Activated naive CD8-positive, alpha-beta T cell treated with anti-CD3 and anti-CD28 coated beads for 36 hours (primary cell): ENCODE measurements at regions not wholly inside any gene's neighbourhood (a gene's known extent, or its start where the extent isn't known, plus 50 kb on each side); places are given as distances from the start of the nearest gene placed in this dataset.

Experiments used
- DNase-seq: peaks from one replicate; pipeline ENCODE4 v3.0.0; 2021
- H3K27ac Mint-ChIP-seq: one replicate; pipeline ENCODE4 v1.8.0; 2022; ENCODE audit warnings: mild to moderate bottlenecking, moderate library complexity, mixed read lengths
- H3K27me3 Mint-ChIP-seq: one replicate; pipeline ENCODE4 v1.8.0; 2022; ENCODE audit warnings: mild to moderate bottlenecking, mixed read lengths
- H3K36me3 Mint-ChIP-seq: one replicate; pipeline ENCODE4 v1.8.0; 2021; ENCODE audit warnings: mild to moderate bottlenecking, mixed read lengths
- H3K4me1 Mint-ChIP-seq: one replicate; pipeline ENCODE4 v1.8.0; 2021; ENCODE audit warnings: mixed read lengths
- H3K4me3 Mint-ChIP-seq: one replicate; pipeline ENCODE4 v1.8.0; 2022; ENCODE audit warnings: mild to moderate bottlenecking, moderate library complexity, mixed read lengths
- H3K9me3 Mint-ChIP-seq: one replicate; pipeline ENCODE4 v1.8.0; 2022; ENCODE audit warnings: mixed read lengths

DNA sequence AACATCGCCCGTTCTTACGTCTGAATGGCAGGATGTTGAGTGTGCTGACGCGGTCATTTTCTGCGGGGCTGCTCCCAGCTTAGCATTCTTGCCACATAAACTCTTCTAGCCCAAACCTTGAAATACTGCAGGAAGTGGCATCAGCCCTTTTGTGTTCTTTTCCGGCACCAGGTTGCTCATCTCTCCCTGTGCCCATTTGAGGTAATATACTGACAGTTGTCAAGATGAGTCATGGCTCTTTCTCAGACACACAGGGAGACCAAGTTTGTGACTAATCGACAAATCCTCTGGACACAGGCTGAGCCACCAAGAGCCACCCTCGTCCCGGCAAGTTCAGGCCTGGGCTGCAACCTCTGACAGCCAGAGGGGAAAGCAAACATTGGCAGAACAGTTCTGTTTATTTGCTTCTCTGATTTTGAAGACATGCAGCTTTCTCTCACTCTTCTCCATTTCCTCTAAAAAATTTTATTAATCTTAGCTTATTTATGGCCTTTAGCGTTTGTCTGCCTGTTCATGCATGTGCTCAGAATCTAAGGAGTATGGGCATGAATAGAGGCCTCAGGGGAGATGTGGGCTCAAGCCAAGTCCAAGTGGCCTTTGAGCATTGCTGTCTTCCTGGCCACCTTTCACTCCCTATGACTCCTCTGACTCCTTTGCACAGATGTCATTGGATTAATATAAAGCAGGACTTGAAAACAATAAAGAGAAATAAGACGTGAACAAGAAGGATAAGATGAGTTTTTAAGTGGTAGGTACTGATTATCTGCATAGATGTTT, 328.2 kb upstream of the JAG1 start:
- Mint-ChIP-seq H3K4me1 (no peaks in the 10 kb centered on the region), H3K27ac (no peak overlapping the region), H3K27me3 (peaks cover 3% of the 10 kb centered on the region), H3K4me3 (no peak overlapping the region), H3K36me3 (no peaks in the 10 kb centered on the region), H3K9me3 (peaks cover 2% of the 10 kb centered on the region)
- no peak for DNase-seq

DNA sequence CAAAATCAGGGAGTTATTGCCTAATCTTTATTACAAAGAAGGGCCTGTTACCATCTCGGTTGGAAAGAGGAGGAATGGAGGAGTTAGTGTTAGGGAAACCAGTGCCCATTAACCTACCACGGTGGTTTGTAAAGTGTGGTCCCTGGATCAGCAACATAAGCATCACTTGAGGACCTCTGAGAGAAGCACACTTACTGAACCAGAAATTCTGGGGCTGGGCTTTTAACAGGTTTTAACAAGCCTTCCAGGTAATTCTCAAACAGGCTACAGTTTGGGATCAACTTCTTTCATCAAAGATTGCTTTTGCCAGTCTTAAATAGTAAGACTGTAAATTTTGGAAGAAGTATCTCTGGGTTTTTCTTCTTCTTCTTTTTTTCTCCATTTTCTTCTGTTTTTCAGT, 329.5 kb upstream of the JAG1 start:
- H3K4me3 Mint-ChIP-seq: no peak overlapping the region
- H3K27ac Mint-ChIP-seq: no peak overlapping the region

DNA sequence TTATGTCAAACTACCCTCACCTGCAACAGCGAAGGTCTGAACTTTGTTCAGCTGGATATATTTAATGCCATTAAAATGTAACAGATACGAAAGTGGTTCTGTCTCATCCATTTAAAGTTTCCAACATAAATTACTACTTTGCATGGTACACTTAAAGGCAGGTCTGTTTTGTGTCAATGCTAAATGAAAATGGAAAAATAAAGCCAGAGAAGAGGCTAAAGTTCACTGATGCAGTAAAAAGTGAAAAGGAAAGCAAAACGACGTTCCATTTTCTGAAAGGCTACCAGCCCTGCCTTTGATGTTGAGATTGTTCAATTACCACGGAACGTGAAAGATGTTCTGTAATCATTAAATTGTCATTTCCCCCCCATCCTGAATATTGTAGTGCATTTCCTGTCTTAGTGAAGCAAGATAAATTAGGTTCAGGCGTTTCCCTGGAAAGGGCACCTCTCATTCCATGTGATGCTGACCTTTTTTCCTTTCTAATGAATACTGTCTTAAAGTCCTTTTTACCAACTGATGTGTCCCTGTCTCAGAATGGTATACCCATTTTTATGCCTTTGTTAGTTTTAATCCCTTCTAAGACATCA, 334.7 kb upstream of the JAG1 start:
- Mint-ChIP-seq H3K27me3 (peaks cover 3% of the 10 kb centered on the region), H3K36me3 (no peaks in the 10 kb centered on the region), H3K4me1 (no peaks in the 10 kb centered on the region), H3K4me3 (no peak overlapping the region), H3K27ac (no peak overlapping the region), H3K9me3 (peaks cover 4% of the 10 kb centered on the region)
- no peak for DNase-seq

More for the DNA sequence above, 329.5 kb upstream of the JAG1 start:
- no peaks in the 10 kb centered on the region for H3K4me1 Mint-ChIP-seq
- H3K27me3 Mint-ChIP-seq: peaks cover 3% of the 10 kb centered on the region
- DNase-seq: no peak
- no peaks in the 10 kb centered on the region for H3K36me3 Mint-ChIP-seq
- peaks cover 2% of the 10 kb centered on the region for H3K9me3 Mint-ChIP-seq

DNA sequence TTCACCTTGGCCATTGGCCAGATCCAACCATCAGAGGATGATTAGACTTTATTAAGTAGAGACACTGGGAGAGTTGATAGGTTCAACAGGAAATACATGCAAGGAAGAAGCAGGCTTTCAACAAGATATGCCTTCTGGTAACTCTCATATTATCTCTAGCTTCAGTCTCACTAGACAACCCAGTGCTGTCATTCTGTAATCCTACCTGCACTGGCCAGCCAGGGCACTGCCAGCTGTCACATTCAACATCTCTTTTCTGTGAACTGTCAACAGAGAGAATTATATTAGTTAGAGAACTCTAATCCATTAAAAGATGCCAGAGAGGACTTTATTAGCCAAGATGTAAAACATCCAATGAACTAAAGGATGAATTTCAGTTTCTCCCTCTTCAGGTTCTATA, 337.9 kb upstream of the JAG1 start:
- Mint-ChIP-seq H3K27me3 (no peaks in the 10 kb centered on the region), H3K4me1 (no peaks in the 10 kb centered on the region), H3K9me3 (peaks cover 2% of the 10 kb centered on the region), H3K36me3 (no peaks in the 10 kb centered on the region), H3K27ac (no peak overlapping the region), H3K4me3 (no peak overlapping the region)
- no peak for DNase-seq

DNA sequence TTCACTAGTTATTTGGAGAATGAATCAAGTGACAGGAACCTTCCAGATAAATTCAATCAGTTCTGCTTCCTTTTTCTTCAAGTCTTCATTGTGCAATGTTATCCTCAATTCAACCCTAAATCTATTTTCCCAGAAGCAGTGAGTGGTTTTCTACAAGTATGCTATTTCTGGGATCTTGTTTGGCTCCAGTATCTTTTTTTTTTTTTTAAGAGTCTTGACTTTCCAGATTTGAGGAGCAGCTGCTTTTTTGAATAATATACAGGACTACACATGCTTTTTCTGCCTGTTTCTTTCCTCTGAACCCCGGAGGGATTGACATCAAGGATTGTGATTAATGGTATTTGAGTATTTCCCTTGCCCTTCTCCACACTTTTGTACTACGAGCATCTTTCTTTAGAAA, 339.2 kb upstream of the JAG1 start:
- Mint-ChIP-seq H3K27me3 (no peaks in the 10 kb centered on the region), H3K27ac (no peak overlapping the region), H3K36me3 (no peaks in the 10 kb centered on the region), H3K4me1 (no peaks in the 10 kb centered on the region), H3K4me3 (no peak overlapping the region), H3K9me3 (peaks cover 2% of the 10 kb centered on the region)
- no peak for DNase-seq

DNA sequence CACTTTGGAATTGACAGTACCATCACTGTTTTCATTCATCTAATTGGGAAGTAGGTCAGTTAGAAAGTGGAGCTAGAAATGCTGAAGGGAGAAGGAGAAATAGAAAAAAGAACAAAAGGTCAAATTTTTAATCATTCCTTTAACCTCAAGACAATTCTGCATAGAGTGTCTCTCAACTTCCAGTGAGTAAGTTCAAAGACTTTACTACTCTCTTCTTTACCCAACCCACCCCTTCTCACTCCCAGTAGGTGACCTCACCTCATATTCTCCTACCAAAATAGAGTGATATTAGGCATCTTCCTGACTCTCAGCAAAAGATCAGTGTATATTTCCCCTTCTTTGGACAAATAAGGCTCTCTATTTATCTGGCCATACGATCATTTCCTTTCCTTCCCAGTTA, 340.0 kb upstream of the JAG1 start:
- Mint-ChIP-seq H3K4me1 (no peaks in the 10 kb centered on the region), H3K27me3 (no peaks in the 10 kb centered on the region), H3K9me3 (peaks cover under 1% of the 10 kb centered on the region), H3K36me3 (no peaks in the 10 kb centered on the region), H3K4me3 (no peak overlapping the region), H3K27ac (no peak overlapping the region)
- no peak for DNase-seq

- Mint-ChIP-seq H3K4me3 (no peak overlapping the region), H3K9me3 (no peaks in the 10 kb centered on the region)
Measured at GRCh38 chr20:11015440-11015839, 341.6 kb upstream of the JAG1 start.

DNA sequence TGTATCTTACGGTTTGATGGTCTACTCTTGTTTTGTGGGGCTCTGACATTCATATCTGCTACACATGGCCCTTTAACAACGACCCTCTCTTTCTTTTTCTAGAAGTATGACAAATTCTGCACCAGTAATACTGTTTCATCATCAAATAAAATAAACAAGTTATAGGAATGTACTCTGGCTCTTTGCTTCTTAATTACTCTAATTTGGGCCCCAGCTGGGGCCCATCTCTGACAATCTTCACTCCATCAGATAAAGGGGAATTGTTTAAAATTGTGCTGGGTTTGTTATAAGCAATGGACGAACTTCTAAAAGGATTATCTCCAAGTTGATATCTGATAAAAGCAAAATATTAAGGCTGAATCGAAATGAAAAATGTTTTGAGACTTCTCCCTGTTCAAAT, 343.6 kb upstream of the JAG1 start:
- no peak overlapping the region for H3K4me3 Mint-ChIP-seq
- H3K36me3 Mint-ChIP-seq: no peaks in the 10 kb centered on the region
- H3K4me1 Mint-ChIP-seq: no peaks in the 10 kb centered on the region
- no peak overlapping the region for H3K27ac Mint-ChIP-seq
- no peaks in the 10 kb centered on the region for H3K27me3 Mint-ChIP-seq
- DNase-seq: no peak
- no peaks in the 10 kb centered on the region for H3K9me3 Mint-ChIP-seq

More at GRCh38 chr20:11015440-11015839, 341.6 kb upstream of the JAG1 start:
- no peaks in the 10 kb centered on the region for H3K27me3 Mint-ChIP-seq
- H3K4me1 Mint-ChIP-seq: no peaks in the 10 kb centered on the region
- DNase-seq: no peak
- H3K27ac Mint-ChIP-seq: no peak overlapping the region
- no peaks in the 10 kb centered on the region for H3K36me3 Mint-ChIP-seq

DNA sequence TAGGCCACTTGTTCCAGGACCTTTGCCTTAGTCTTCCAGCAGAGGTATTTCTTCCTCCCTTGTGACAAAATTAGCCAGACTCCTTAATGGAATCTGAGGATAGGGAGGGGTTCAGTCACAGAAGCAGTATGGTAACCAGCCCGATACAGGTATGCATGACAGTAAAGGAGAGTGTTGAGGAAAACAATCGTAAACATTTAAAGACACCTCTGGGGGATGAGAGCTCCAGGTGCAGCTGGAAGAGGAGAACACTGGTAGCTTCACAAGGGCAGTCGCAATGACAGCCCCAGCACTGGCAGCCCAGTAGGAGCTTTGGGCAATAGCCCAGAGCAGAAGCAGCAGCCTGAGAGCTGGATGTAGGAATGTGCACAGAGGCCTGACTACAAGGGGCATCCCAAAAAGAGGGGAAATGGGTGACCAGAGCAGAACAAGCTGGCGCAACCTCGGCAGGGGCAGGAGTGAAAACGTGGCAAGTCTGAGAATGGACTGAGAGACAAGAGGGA, 344.9 kb upstream of the JAG1 start:
- H3K36me3 Mint-ChIP-seq: no peaks in the 10 kb centered on the region
- DNase-seq: no peak
- H3K9me3 Mint-ChIP-seq: peaks cover 2% of the 10 kb centered on the region
- no peak overlapping the region for H3K4me3 Mint-ChIP-seq
- no peaks in the 10 kb centered on the region for H3K4me1 Mint-ChIP-seq
- H3K27ac Mint-ChIP-seq: no peak overlapping the region
- H3K27me3 Mint-ChIP-seq: no peaks in the 10 kb centered on the region

GRCh38 chr20:11020712-11021111, 346.9 kb upstream of the JAG1 start:
- H3K27me3 Mint-ChIP-seq: no peaks in the 10 kb centered on the region
- H3K36me3 Mint-ChIP-seq: no peaks in the 10 kb centered on the region
- no peak for DNase-seq
- no peaks in the 10 kb centered on the region for H3K4me1 Mint-ChIP-seq
- no peak overlapping the region for H3K4me3 Mint-ChIP-seq
- peaks cover 2% of the 10 kb centered on the region for H3K9me3 Mint-ChIP-seq
- H3K27ac Mint-ChIP-seq: no peak overlapping the region

- H3K4me1 Mint-ChIP-seq: no peaks in the 10 kb centered on the region
- no peak overlapping the region for H3K27ac Mint-ChIP-seq
- no peaks in the 10 kb centered on the region for H3K36me3 Mint-ChIP-seq
- no peaks in the 10 kb centered on the region for H3K27me3 Mint-ChIP-seq
- DNase-seq: no peak
- peaks cover 2% of the 10 kb centered on the region for H3K9me3 Mint-ChIP-seq
- no peak overlapping the region for H3K4me3 Mint-ChIP-seq
Measured at GRCh38 chr20:11027224-11027623, 353.4 kb upstream of the JAG1 start.

- DNase-seq: no peak
- no peak overlapping the region for H3K4me3 Mint-ChIP-seq
- peaks cover 1% of the 10 kb centered on the region for H3K36me3 Mint-ChIP-seq
- no peaks in the 10 kb centered on the region for H3K27me3 Mint-ChIP-seq
- no peaks in the 10 kb centered on the region for H3K9me3 Mint-ChIP-seq
- H3K4me1 Mint-ChIP-seq: no peaks in the 10 kb centered on the region
- H3K27ac Mint-ChIP-seq: no peak overlapping the region
Measured at GRCh38 chr20:11030351-11030750, 356.6 kb upstream of the JAG1 start.

DNA sequence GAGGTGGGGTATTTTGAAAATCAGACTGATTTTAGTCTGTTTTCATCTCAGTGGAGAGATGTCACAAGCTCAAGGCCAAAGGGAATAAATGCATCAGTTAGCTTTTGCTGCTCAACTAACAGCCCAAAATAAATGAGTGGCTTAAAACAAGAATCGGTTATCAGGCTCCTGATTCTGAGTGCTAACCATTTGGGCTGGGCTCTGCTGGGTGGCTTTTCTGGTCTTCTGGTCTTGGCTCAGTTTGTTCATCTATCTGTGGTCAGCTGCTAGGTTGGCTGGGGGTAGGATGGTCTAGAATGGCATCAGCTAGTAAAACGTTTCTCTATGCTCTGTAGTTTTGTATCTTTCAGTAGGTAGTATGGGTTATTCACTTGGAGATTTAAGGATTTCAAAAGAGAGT, 357.5 kb upstream of the JAG1 start:
- no peaks in the 10 kb centered on the region for H3K27me3 Mint-ChIP-seq
- DNase-seq: no peak
- H3K27ac Mint-ChIP-seq: no peak overlapping the region
- no peaks in the 10 kb centered on the region for H3K4me1 Mint-ChIP-seq
- no peak overlapping the region for H3K4me3 Mint-ChIP-seq
- peaks cover 1% of the 10 kb centered on the region for H3K36me3 Mint-ChIP-seq
- H3K9me3 Mint-ChIP-seq: no peaks in the 10 kb centered on the region

GRCh38 chr20:11032611-11033010, 358.8 kb upstream of the JAG1 start:
- Mint-ChIP-seq H3K4me1 (no peaks in the 10 kb centered on the region), H3K36me3 (peaks cover 1% of the 10 kb centered on the region), H3K4me3 (no peak overlapping the region), H3K27me3 (no peaks in the 10 kb centered on the region), H3K27ac (no peak overlapping the region), H3K9me3 (no peaks in the 10 kb centered on the region)
- DNase-seq: no peak

GRCh38 chr20:11034025-11034424, 360.2 kb upstream of the JAG1 start:
- Mint-ChIP-seq H3K27ac (no peak overlapping the region), H3K4me1 (no peaks in the 10 kb centered on the region), H3K36me3 (peaks cover 1% of the 10 kb centered on the region), H3K4me3 (no peak overlapping the region), H3K27me3 (no peaks in the 10 kb centered on the region), H3K9me3 (no peaks in the 10 kb centered on the region)
- no peak for DNase-seq

DNA sequence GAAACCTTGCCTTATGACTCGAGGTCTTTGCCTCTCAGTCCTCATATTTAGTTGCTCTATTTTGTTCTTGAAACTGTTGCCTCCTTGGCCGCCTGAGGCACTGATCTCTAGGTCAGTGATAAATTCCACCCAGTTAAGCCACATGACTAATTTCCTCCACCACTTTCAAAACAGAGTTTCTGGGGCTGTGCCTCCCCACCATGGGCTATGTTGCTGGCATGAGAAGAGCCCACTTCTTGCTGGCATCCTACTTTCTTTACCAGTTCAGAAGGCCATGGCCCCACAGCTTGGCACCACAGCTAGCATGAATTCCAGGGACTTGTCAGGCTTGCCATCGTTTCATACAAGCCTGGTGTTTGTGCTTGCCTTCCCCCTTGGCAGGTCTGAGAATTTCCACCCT, 361.4 kb upstream of the JAG1 start:
- no peaks in the 10 kb centered on the region for H3K27me3 Mint-ChIP-seq
- DNase-seq: no peak
- no peak overlapping the region for H3K27ac Mint-ChIP-seq
- no peaks in the 10 kb centered on the region for H3K4me1 Mint-ChIP-seq
- peaks cover 1% of the 10 kb centered on the region for H3K36me3 Mint-ChIP-seq
- H3K9me3 Mint-ChIP-seq: no peaks in the 10 kb centered on the region
- no peak overlapping the region for H3K4me3 Mint-ChIP-seq
